GM18907 (cell line): ENCODE measurements at regions not wholly inside any gene's neighbourhood (a gene's known extent, or its start where the extent isn't known, plus 50 kb on each side); places are given as distances from the start of the nearest gene placed in this dataset.
"Not testable (repeated sequence)": the region's sequence is repeated elsewhere in the genome, so short reads cannot be mapped to it uniquely, and the experiment has no call there.

Source experiments
- ATAC-seq: cut with Tn5 transposase; IDR thresholded peaks from one replicate; pipeline ENCODE4 v1.9.1; 2021; ENCODE audit warnings: mild to moderate bottlenecking, moderate library complexity; ENCODE audit not compliant: unreplicated experiment

DNA sequence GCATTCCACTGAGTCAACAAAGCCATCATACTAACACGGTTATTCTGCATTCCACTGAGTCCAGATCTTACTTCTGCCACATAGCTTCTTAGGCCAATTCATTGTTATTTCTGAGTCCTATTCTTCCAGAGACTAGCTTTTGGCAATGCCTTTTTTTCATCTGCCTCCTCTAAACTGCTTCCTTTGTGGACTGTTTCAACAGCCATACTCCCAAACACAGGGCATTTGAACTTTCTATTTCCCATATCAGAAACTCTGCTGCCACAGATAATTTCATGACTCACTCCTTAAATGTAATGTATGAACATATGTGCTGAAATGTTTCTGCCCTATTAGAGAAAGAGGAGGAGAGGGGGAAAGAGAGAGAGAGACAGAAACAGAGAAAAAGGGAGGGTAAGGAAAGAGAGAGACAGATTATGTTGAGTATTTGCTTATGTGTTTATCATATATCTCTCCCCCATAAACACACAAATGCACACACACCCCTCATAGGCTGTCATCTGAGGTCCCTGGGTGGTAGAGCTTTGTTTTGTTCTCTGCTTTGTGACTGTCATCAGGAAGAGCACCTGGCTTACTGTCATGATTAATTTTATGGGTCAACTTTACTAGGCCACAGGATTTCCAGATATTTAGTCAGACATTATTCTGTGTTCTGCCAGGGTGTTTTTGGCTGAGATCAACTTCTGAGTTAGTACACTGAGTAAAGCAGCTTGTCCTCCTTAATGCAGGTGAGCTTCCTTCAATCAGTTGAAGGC lies 308.0 kb upstream of the KCND2 start:
- ATAC-seq, result no peak

DNA sequence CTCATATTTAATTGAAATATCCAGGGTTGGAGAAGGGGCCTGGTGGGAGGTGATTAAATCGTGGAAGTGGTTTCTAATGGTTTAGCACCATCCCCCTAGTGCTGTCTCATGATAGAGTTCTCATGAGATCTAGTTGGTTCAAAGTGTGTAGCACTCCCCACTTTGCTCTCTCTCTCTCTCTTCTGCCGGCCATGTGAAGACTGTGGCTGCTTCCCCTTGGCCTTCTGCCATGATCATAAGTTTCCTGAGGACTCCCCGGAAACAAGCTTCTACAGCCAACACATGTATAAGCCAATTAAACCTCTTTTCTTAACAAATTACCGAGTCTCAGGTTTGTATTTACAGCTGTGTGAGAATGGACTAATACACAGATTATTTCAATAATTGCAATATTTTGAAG lies 305.8 kb upstream of the KCND2 start:
- ATAC-seq, result no peak

DNA sequence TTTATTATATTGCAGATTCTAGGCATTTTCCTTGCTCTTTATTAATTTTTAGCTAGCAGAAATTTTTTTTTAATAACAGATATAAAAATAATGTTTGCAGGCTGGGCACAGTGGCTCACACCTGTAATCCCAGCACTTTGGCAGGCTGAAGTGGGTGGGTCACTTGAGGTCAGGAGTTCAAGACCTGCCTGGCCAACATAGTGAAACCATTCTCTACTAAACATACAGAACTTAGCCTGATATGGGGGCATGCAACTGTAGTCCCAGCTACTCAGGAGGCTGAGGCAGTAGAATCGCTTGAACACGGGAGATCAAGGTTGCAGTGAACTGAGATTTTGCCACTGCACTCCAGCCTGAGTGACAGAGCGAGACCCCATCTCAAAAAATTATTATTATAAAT lies 304.6 kb upstream of the KCND2 start:
- not testable (repeated sequence) for ATAC-seq

GRCh38 chr7:119969054-119969453 lies 303.9 kb upstream of the KCND2 start:
- no peak for ATAC-seq

DNA sequence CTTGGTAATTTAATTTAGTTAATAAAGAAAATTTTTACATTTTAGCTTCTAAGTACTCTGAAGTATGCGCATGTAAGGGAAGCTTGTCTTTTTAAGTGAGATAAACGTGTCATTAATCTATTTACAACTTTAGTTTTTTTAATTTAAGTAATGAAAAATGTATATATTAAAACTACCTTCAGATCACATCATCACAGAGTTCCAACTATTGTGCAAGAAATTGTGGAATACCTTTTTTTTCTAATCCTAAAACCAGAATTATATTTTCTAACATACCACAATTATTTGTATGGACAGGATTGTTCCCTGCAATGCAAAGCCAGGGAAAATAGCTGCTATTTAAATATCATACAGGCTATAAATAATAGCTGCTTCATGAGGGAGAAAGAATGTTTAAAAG lies 303.2 kb upstream of the KCND2 start:
- no peak for ATAC-seq

- ATAC-seq, result no peak
Measured at GRCh38 chr7:119974972-119975371, 298.0 kb upstream of the KCND2 start.

- ATAC-seq, result no peak
Measured at GRCh38 chr7:119982884-119983283, 290.1 kb upstream of the KCND2 start.

- no peak for ATAC-seq
Measured at GRCh38 chr7:119983468-119983867, 289.5 kb upstream of the KCND2 start.

GRCh38 chr7:119984247-119984646 lies 288.7 kb upstream of the KCND2 start:
- ATAC-seq, result no peak

GRCh38 chr7:119988401-119988800 lies 284.6 kb upstream of the KCND2 start:
- no peak for ATAC-seq

GRCh38 chr7:119994928-119995327 lies 278.0 kb upstream of the KCND2 start:
- ATAC-seq, result no peak

GRCh38 chr7:119996634-119997033 lies 276.3 kb upstream of the KCND2 start:
- no peak for ATAC-seq

GRCh38 chr7:119999738-120000475 lies 273.1 kb upstream of the KCND2 start:
- ATAC-seq, result no peak

DNA sequence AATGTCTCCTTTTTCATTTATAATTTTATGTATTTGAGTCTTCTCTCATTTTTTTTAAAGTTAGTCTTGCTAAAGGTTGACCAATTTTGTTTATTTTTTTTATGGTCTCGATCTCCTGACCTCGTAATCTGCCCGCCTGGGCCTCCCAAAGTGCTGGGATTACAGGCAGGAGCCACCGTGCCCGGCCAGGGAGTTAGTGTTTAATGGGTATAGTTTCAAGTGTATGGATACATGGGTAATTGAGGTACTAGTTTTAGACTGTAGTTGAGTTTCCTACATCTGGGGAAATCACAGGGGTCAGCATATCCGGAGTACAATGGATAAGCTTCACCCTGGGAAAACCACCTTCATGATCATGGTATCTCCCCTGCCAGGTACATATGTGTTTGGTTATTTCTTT lies 267.3 kb upstream of the KCND2 start:
- no peak for ATAC-seq

DNA sequence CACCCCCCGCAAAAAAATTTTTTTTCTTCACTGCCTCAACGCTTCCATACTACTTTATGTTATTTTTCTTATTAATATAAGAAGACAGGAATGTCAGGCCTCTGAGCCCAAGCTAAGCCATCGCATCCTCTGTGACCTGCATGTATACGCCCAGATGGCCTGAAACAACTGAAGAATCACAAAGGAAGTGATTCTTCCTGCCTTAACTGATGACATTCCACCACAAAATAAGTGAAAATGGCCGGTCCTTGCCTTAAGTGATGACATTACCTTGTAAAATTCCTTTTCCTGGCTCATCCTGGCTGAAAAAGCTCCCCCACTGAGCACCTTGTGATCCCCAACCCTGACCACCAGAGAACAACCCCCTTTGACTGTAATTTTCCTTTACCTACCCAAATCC lies 258.7 kb upstream of the KCND2 start:
- not testable (repeated sequence) for ATAC-seq

GRCh38 chr7:120014925-120015465 lies 258.0 kb upstream of the KCND2 start:
- ATAC-seq, result no peak

- no peak for ATAC-seq
Measured at GRCh38 chr7:120021085-120021484, 251.9 kb upstream of the KCND2 start.

- ATAC-seq, result no peak
Measured at GRCh38 chr7:120023494-120024167, 249.3 kb upstream of the KCND2 start.

DNA sequence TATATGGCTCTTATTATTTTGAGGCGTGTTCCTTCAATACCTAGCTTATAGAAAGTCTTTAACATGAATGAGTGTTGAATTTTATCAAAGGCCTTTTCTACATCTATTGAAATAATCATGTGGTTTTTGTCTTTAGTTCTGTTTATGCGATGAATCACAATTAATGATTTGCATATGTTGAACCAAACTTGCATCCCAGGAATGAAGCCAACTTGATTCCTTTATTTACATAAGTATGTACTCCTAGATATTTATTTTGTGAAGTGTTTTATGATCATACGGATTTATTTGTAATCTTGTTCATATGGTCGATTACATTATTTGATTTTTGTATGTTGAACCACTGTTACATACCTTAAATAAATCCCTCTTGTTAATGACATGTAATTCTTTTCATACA lies 244.3 kb upstream of the KCND2 start:
- ATAC-seq, result no peak

DNA sequence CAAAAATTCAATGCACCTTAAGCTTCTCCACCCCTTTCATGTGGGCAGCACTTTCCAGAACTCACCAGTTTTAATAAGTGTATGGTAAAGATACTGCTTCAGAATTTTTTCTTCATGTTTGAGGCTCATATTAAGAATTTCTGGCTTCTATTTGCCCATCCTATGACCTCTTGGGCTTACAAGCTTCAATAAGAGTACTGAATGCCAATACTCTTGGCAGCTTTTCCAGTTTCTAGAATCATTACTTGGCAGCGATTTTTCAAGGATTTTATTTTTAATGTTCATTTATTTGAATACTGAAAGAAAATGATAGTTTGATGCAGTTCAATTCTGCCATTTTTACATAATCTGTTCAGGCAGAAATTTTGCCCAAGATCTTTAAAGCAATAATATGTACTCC lies 242.1 kb upstream of the KCND2 start:
- no peak for ATAC-seq

- ATAC-seq, result no peak
Measured at GRCh38 chr7:120033114-120033513, 239.9 kb upstream of the KCND2 start.

GRCh38 chr7:120039138-120039537 lies 233.8 kb upstream of the KCND2 start:
- ATAC-seq, result no peak
